ENCODE measurements at regions not wholly inside any gene's neighbourhood (a gene's known extent, or its start where the extent isn't known, plus 50 kb on each side); places are given as distances from the start of the nearest gene placed in this dataset.
"Not testable (repeated sequence)": the region's sequence is repeated elsewhere in the genome, so short reads cannot be mapped to it uniquely, and the experiment has no call there.

GRCh38 chr1:9459816-9460407 is 79.4 kb upstream of the SLC25A33 start:
- no peaks in the 10 kb centered on the region for H3K4me1 Mint-ChIP-seq (ENCODE audit: low read depth)
- H3K27ac Mint-ChIP-seq: no peak overlapping the region
- H3K27me3 Mint-ChIP-seq (ENCODE audit: insufficient read depth): peaks cover 15% of the 10 kb centered on the region

DNA sequence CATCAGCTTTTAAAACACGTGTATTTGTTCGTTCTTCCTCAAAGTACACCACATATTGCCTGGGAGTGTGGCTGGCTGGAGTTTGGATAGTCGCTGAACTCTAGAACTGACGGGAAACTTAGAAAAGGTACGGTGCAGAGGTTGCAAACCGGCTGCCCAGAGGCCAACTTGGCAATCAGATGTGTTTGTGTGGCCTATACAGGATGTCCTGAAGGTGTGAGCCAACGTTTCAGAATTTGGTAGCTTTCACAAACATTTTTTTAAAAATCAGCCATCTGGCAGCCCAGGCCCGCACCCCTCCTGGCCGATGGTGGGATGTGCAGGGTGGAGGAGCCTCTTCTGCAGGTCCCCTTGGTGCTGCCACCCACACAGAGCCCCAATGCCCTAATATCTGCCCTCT is 73.6 kb upstream of the SLC25A33 start:
- TF ChIP-seq, protein P1, sequence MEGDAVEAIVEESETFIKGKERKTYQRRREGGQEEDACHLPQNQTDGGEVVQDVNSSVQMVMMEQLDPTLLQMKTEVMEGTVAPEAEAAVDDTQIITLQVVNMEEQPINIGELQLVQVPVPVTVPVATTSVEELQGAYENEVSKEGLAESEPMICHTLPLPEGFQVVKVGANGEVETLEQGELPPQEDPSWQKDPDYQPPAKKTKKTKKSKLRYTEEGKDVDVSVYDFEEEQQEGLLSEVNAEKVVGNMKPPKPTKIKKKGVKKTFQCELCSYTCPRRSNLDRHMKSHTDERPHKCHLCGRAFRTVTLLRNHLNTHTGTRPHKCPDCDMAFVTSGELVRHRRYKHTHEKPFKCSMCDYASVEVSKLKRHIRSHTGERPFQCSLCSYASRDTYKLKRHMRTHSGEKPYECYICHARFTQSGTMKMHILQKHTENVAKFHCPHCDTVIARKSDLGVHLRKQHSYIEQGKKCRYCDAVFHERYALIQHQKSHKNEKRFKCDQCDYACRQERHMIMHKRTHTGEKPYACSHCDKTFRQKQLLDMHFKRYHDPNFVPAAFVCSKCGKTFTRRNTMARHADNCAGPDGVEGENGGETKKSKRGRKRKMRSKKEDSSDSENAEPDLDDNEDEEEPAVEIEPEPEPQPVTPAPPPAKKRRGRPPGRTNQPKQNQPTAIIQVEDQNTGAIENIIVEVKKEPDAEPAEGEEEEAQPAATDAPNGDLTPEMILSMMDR (IDR thresholded peaks at IDR 0.05): 0 out of 2 replicates have a peak, but pooled peaks have one; percentile 24
- H3K9me3 Mint-ChIP-seq: no peaks in the 10 kb centered on the region
- H3K4me1 Mint-ChIP-seq (ENCODE audit: low read depth): peaks cover 16% of the 10 kb centered on the region
- no peak overlapping the region for H3K4me3 Mint-ChIP-seq
- no peak for DNase-seq
- no peaks in the 10 kb centered on the region for H3K36me3 Mint-ChIP-seq (ENCODE audit: low read depth)
- peaks cover 49% of the 10 kb centered on the region for H3K27me3 Mint-ChIP-seq (ENCODE audit: insufficient read depth)
- no peak overlapping the region for H3K27ac Mint-ChIP-seq

More at GRCh38 chr1:9459816-9460407, 79.4 kb upstream of the SLC25A33 start:
- no peak overlapping the region for H3K4me3 Mint-ChIP-seq
- DNase-seq: no peak
- no peaks in the 10 kb centered on the region for H3K9me3 Mint-ChIP-seq
- no peaks in the 10 kb centered on the region for H3K36me3 Mint-ChIP-seq (ENCODE audit: low read depth)
- TF ChIP-seq, protein P1 (IDR thresholded peaks at IDR 0.05): no peak

- Mint-ChIP-seq H3K9me3 (no peaks in the 10 kb centered on the region), H3K36me3 (ENCODE audit: low read depth) (no peaks in the 10 kb centered on the region), H3K27ac (peak overlapping the region; percentile 37; the same call in 1 of the 2 replicates), H3K4me3 (peak overlapping the region; percentile 54), H3K4me1 (ENCODE audit: low read depth) (peaks cover 16% of the 10 kb centered on the region), H3K27me3 (ENCODE audit: insufficient read depth) (peaks cover 45% of the 10 kb centered on the region)
- TF ChIP-seq, protein P1 (IDR thresholded peaks at IDR 0.05): no peak
- no peak for DNase-seq
Observed at GRCh38 chr1:9466780-9467758, 72.2 kb upstream of the SLC25A33 start.

DNA sequence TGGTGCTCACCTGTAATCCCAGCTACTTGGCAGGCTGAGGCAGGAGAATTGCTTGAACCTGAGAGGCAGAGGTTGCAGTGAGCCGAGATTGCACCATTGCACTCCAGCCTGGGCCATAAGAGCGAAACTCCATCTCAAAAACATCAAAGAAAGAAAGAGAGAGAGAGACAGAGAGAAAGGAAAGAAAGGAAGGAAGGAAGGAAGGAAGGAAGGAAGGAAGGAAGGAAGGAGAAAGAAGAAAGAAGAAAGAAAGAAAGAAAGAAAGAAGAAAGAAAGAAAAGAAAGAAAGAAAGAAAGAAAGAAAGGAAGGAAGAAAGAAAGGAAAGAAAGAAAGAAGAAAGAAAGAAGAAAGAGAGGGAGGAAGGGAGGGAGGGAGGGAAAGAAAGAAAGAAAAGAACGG is 69.4 kb upstream of the SLC25A33 start:
- not testable (repeated sequence) for H3K36me3 Mint-ChIP-seq (ENCODE audit: low read depth); DNase-seq; H3K4me3 Mint-ChIP-seq; H3K27ac Mint-ChIP-seq; H3K9me3 Mint-ChIP-seq
- H3K27me3 Mint-ChIP-seq (ENCODE audit: insufficient read depth): peaks cover 45% of the 10 kb centered on the region
- H3K4me1 Mint-ChIP-seq (ENCODE audit: low read depth): peaks cover 31% of the 10 kb centered on the region

GRCh38 chr1:9471679-9472078 is 67.6 kb upstream of the SLC25A33 start:
- Mint-ChIP-seq H3K36me3 (ENCODE audit: low read depth) (no peaks in the 10 kb centered on the region), H3K4me3 (no peak overlapping the region), H3K27ac (no peak overlapping the region), H3K4me1 (ENCODE audit: low read depth) (peaks cover 28% of the 10 kb centered on the region), H3K9me3 (no peaks in the 10 kb centered on the region), H3K27me3 (ENCODE audit: insufficient read depth) (peaks cover 38% of the 10 kb centered on the region)
- DNase-seq: no peak
- TF ChIP-seq, protein P1 (IDR thresholded peaks at IDR 0.05): no peak
